BJ (cell line): ENCODE measurements at regions not wholly inside any gene's neighbourhood (a gene's known extent, or its start where the extent isn't known, plus 50 kb on each side); places are given as distances from the start of the nearest gene placed in this dataset.

Source experiments
- CTCF ChIA-PET: fragments of 350-600 bp; formaldehyde crosslinking; extraction: SDS; loops from one replicate; lab custom pipeline; 2021; ENCODE audit warnings: antibody characterized with exemption, inconsistent platforms; lab: Yijun Ruan, JAX
- POLR2A ChIA-PET: fragments of 300-600 bp; sonication (Branson Sonifier 250); formaldehyde crosslinking; extraction: SDS; loops from one replicate; lab custom pipeline; 2021; ENCODE audit warnings: antibody characterized with exemption; lab: Charles Lee
- DNase-seq: peaks from one replicate; pipeline ENCODE4 v3.0.0-alpha.2; 2011; ENCODE audit warnings: low read depth
- H3K27me3 ChIP-seq: 2 replicates; pipeline ENCODE4 v1.6.0; 2011; ENCODE audit warnings: low read length; ENCODE audit not compliant: control insufficient read depth, insufficient read depth
- H3K36me3 ChIP-seq: 2 replicates; pipeline ENCODE4 v1.5.1; 2011; ENCODE audit warnings: low read length; ENCODE audit not compliant: control insufficient read depth, insufficient read depth
- H3K4me3 ChIP-seq: 2 replicates; pipeline ENCODE4 v1.5.1; 2011; ENCODE audit warnings: low read depth, mild to moderate bottlenecking, control low read depth, low read length
- TF ChIP-seq, protein P1 (sequence below): IDR thresholded peaks from 2 replicates; pipeline ENCODE4 v1.5.1; 2011; ENCODE audit warnings: low read depth, mild to moderate bottlenecking, control low read depth, inconsistent platforms, low read length, moderate library complexity; ENCODE audit not compliant: insufficient read depth

- H3K36me3 ChIP-seq: no peaks in the 10 kb centered on the region
- no peak overlapping the region for H3K4me3 ChIP-seq
- no peaks in the 10 kb centered on the region for H3K27me3 ChIP-seq
- no peak for DNase-seq
- ChIA-PET POLR2A (no interaction called here), CTCF (no interaction called here)
- TF ChIP-seq, protein P1, sequence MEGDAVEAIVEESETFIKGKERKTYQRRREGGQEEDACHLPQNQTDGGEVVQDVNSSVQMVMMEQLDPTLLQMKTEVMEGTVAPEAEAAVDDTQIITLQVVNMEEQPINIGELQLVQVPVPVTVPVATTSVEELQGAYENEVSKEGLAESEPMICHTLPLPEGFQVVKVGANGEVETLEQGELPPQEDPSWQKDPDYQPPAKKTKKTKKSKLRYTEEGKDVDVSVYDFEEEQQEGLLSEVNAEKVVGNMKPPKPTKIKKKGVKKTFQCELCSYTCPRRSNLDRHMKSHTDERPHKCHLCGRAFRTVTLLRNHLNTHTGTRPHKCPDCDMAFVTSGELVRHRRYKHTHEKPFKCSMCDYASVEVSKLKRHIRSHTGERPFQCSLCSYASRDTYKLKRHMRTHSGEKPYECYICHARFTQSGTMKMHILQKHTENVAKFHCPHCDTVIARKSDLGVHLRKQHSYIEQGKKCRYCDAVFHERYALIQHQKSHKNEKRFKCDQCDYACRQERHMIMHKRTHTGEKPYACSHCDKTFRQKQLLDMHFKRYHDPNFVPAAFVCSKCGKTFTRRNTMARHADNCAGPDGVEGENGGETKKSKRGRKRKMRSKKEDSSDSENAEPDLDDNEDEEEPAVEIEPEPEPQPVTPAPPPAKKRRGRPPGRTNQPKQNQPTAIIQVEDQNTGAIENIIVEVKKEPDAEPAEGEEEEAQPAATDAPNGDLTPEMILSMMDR: no peak
Measured at GRCh38 chr5:167658889-167659288, 632.6 kb upstream of the WWC1 start.

GRCh38 chr5:167661605-167662004, 629.8 kb upstream of the WWC1 start:
- DNase-seq: no peak
- no peaks in the 10 kb centered on the region for H3K27me3 ChIP-seq
- POLR2A ChIA-PET: no interaction called here
- no peaks in the 10 kb centered on the region for H3K36me3 ChIP-seq
- CTCF ChIA-PET: interaction anchor here (0.8 to 1.4 kb wide), 3 partner anchors 9 to 17 kb away, joined by 3 to 4 read pairs (median 3); no protein-coding TSS in a partner anchor
- TF ChIP-seq, protein P1: no peak
- H3K4me3 ChIP-seq: no peak overlapping the region

- Histone ChIP-seq H3K4me3 (no peak overlapping the region), H3K27me3 (no peaks in the 10 kb centered on the region), H3K36me3 (no peaks in the 10 kb centered on the region)
- DNase-seq: no peak
- ChIA-PET CTCF (interaction anchor here (1.6 kb wide), 1 partner anchor 8 kb away, joined by 3 read pairs; no protein-coding TSS in a partner anchor), POLR2A (no interaction called here)
- TF ChIP-seq, protein P1: no peak
Measured at GRCh38 chr5:167664222-167664804, 627.1 kb upstream of the WWC1 start.

- ChIA-PET CTCF (interaction anchor here (0.6 to 1.3 kb wide), 2 partner anchors 12 to 411 kb away, joined by 3 to 4 read pairs; no protein-coding TSS in a partner anchor), POLR2A (no interaction called here)
- no peak for DNase-seq
- Histone ChIP-seq H3K36me3 (no peaks in the 10 kb centered on the region), H3K4me3 (no peak overlapping the region), H3K27me3 (no peaks in the 10 kb centered on the region)
- TF ChIP-seq, protein P1: no peak
Measured at GRCh38 chr5:167665841-167666375, 625.5 kb upstream of the WWC1 start.

DNA sequence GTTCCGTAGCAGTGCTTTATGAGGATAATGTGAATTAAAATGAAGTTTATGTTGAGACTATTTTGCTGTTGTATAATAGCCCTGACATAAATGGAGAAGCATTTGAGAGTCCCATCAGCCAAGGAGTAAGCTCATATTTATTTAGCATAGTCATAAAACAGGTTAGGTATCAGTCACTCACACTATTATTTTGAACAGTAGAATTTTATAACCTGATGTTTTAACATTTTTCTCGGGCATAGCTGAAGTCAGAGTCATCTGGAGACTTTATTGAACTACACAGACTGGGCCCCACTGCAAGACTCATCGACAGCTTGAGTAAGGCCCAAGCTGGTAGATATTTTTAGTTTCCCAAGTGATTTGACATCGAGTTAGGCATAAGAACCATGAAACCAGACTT, 620.3 kb upstream of the WWC1 start:
- DNase-seq: peak; percentile 47
- ChIA-PET POLR2A (interaction anchor here (0.5 kb wide), 1 partner anchor 32 kb away, joined by 4 read pairs; no protein-coding TSS in a partner anchor), CTCF (interaction anchor here (1.3 to 1.4 kb wide), 2 partner anchors 8 to 10 kb away, joined by 3 to 4 read pairs; no protein-coding TSS in a partner anchor)
- no peaks in the 10 kb centered on the region for H3K27me3 ChIP-seq
- H3K4me3 ChIP-seq: no peak overlapping the region
- TF ChIP-seq, protein P1: no peak
- H3K36me3 ChIP-seq: no peaks in the 10 kb centered on the region
